ENCODE measurements at regions not wholly inside any gene's neighbourhood (a gene's known extent, or its start where the extent isn't known, plus 50 kb on each side); places are given as distances from the start of the nearest gene placed in this dataset.

GRCh38 chr9:28471261-28471660 is 898.0 kb upstream of the C9orf72 start:
- TF ChIP-seq CTCF (IDR thresholded peaks at IDR 0.05; ENCODE audit: extremely low read depth in 1 of 2, insufficient read depth in 1 of 2, low read depth in 1 of 2, low read length in 2 of 2) (no peak), EZH2 (IDR thresholded peaks at IDR 0.05; ENCODE audit: borderline replicate concordance, low read depth, low read length, severe bottlenecking) (no peak), MAX (IDR thresholded peaks at IDR 0.05; ENCODE audit: insufficient read depth, insufficient read length) (no peak), POLR2AphosphoS5 (IDR thresholded peaks at IDR 0.05; ENCODE audit: insufficient read depth, low read depth, low read length) (no peak), POLR2A (IDR thresholded peaks at IDR 0.05; ENCODE audit: low read depth, low read length) (no peak), FOS (IDR thresholded peaks at IDR 0.05; ENCODE audit: borderline replicate concordance, insufficient read depth, low read length) (no peak), MYC (IDR thresholded peaks at IDR 0.05; ENCODE audit: low read depth, low read length) (no peak), GATA2 (IDR thresholded peaks at IDR 0.05; ENCODE audit: insufficient read depth, insufficient read length, low read depth, low read length) (no peak)
